ENCODE measurements at regions not wholly inside any gene's neighbourhood (a gene's known extent, or its start where the extent isn't known, plus 50 kb on each side); places are given as distances from the start of the nearest gene placed in this dataset.

DNA sequence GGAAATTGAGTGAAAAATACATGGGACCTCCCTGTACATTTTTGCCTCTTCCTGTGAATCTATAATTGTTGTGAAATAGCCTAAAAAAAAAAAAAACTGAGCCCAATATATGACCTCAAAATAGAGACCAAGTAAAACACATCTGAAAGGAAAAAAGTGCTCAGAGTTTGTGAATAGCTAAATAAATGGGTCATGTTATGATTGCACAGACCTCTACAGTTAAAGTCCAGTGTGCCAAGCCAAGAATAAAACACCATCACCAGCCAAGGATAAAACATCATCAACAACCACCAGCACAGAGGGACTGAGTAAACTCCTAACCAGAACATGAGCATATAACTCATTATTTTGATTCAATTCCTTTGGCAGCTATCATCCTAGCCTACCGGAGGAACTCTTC is 115.6 kb upstream of the AGTR1 start:
- no peak for DNase-seq (ENCODE audit: low spot score)

DNA sequence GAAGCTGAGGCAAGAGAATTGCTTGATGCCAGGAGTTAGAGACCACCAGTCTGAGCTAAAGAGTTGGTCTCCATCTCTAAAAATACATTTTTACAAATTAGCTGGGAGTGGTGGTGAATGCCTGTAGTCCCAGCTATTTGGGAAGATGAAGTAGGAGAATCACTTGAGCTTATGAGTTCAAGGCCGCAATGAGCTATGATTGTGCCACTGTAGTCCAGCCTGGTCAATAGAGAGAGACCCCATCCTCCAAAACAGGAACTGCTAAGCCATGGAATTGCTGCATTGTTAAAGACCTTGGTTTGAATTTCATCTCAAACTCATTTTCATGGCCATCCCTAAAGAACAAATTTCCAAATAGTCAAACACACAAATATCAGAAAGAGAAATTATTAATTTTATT is 113.9 kb upstream of the AGTR1 start:
- no peak for DNase-seq (ENCODE audit: low spot score)

DNA sequence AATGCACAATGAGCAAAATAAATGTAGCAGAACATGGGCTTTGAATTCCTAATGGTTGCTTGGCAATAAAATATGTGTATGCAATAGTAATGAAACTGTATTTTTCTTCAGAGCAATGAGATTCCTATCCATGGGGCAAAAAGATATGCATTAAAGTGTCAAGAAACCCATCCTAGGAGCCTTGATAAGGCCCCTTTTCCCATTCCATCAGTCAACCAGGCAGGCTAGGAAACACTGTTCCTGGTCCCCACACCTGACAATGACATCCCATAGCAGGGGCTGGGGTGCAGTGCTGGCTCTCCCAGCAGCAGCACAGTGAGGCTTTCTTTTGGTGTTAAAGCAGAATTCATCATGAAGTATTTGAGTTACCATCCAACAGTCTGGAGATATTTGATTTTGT is 113.3 kb upstream of the AGTR1 start:
- no peak for DNase-seq (ENCODE audit: low spot score)

DNA sequence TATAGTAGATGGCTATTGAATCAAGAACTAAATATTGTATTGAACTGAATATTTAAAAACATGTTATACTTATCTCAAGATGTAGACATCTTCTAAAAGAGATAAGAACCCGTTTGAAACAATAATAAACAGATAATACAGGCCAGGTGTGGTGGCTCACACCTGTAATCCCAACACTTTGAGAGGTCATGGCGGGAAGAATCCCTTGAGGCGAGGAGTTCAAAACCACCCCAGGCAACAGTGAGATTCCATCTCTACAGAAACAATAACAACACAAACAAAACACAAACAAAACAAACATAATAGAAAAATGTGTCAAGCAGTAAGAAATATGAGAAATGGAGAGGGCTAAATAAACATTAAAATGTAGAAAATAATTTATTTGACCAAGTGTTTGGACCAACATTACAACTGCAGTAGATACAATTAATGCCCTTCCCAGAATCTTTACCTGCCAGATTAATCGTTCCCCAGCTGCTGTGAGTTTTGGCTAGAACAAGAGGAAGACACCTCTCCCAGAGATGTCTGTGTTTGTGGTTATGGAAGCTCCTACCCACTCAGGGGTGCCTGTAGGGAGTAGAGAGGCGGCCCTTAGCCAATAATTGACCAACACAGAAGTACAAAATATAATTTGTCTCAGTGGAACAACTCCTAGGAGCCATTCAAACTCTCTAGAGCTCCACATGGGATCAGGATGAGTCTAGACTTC is 111.9 kb upstream of the AGTR1 start:
- no peak for DNase-seq (ENCODE audit: low spot score)

DNA sequence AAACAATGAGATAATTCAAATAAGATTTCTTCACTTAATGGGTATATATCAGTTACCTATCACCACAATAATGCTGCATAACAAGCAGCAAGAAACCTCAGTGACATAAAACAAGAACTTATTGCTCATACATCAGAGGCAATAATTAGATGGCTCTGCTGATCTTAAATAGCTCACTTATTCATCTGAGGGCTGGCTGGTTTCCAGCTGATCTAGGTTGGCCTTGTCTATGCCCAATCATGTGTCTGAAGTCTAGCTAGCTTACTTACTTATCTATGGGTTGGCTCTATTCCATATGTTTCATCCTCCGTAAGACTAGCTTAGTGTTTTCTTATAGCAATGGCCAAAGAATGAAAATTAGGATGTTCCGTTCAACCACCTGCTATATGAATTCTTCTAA is 109.4 kb upstream of the AGTR1 start:
- no peak for DNase-seq (ENCODE audit: low spot score)

DNA sequence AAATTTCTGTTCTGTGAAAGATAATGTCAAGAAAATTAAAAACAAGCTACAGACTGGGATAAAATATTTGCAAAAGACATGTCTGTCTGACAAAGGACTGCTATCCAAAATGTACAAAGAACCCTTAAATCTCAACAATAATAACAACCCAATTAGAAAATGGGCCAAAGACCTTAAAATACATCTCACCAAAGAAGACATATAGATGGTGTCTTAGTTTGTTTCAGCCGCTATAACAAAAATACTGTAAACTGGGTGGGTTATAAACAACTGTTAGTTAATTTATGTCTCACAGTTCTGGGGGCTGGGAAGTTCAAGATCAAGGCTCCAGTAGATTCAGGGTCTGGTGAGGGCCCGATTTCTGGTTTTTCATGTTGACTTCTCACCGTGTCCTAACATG is 106.2 kb upstream of the AGTR1 start:
- DNase-seq (ENCODE audit: low spot score), result no peak

DNA sequence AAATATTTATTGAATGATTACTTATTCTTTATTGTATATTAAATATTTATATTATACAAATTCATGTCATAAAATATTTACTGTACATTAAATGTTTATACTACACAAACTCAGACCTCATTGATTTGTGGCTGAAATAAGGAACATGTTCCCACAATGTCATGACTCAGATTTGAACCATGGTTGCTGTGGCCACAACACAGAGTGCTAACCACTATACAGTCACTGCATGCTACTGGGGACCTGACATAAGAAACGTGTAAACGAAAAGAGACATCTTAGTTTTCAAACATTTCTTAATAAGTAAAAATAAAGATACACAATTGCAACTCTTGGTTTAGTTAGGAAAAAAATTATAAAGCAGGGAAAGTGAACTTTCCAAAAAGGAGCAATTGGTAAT is 99.1 kb upstream of the AGTR1 start:
- no peak for DNase-seq (ENCODE audit: low spot score)

DNA sequence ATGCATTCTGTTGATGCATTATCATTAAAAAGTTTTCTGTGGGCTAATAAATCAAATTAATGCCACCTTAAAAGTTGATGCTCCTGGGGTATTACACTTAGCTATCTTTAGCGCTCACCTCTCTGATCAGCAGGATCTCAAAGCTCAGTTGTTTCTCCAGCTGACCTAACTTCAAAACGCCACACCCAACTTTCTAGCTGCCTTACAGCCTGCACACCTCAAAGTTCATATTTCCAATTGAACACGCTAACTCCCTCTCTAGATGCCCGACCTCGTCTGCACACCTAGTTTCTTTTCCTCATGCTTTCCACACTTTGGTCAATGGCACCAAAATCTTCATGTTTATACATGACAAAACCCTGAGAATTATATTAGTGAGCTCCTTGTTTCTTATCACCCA is 98.2 kb upstream of the AGTR1 start:
- DNase-seq (ENCODE audit: low spot score), result no peak

DNA sequence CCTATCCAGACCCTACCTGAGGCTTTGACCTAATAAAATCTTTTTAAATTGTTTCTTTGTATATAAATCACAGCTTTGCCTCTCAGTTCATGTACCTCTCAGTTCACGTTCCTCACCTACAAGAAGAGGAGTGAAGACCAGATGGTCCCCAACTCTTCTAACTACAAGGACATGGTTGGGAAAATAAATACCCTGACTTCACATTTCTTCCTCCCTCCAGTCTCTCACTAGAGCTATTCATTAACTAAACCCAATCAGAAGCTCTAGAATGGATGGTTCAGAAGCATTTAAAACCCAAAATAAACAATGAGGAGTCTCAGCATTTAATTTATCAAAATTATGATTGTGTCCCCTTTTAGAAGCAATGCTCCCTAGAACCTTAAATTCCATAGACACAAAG is 97.3 kb upstream of the AGTR1 start:
- no peak for DNase-seq (ENCODE audit: low spot score)

DNA sequence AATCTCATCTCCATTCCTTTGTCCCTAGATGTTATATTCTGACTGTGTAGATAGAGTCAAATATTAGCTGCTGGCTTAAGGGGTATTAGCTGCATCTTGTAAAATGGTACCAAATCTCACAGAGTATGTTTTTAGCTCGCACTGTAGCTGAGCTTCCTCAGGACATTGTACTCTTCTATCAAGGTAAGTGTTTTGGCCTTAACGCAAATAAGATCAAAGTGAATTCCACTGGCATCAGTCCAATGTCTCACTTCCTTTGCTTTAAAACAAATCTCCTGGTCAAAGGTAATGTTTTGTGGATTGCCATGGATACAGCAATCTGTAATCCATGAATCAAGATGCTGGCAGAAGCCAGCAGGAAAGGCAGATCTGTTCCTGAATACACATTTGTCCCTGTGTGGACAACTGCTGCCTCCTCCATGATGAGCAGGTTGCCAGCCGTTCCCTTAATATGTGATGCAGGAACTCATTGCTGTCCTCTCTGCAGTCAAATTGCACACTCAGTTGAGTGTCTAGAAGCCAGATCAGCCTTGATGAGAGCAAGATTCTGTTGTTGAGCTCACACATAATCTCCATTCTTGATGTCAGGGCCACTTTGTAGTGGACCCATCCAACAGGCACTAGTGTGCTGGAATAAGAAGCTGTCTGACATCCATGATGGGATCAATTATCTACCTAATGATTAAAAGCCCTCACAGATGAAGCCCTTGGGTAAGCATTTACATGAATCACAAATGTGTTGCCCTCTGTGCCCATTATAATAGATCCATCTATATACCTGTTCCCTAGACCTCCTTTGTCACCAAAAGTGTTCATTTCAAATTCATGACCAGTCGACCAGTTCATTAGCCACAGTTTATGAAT is 96.6 kb upstream of the AGTR1 start:
- no peak for DNase-seq (ENCODE audit: low spot score)

DNA sequence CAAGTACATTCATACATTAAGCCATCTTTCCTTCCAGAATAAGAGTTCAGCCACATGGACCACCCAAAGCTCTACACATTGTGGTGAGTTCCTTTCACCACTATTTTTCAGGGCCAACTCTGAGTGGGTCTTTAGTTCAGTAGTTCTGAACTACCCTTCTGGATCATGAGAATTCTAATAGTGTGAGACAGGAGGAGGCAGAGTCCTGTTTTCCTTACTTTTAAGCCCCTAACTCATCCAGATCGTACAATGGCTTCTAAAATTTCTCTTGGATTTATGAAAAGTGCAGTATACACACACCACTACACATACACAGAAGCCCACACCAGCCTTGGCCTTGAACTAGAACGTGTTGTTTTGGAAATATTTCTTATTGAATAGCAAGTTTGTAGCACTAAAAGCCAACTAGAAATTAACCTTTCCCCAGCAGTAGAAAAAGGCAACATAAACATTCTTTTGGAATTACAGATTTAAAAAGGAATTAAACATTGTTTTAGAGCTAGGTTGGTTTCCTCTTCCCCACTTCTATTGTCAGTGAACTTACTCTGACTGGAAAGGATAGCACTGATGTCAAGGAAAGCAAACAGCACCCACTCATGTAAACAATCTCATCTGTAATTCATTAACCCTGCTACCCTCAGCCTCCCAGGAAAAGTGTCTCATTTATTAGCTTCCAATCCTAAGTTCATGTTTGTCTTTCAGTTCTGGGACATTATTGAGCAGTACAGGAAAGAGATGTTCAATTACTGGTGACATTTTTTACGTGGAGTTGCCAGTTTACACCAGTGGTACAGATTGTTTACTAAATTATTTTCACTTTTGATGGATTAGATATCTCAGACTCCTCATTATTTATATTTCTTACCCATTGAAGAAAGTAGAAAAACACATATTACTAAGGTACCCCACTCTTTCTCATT is 95.7 kb upstream of the AGTR1 start:
- no peak for DNase-seq (ENCODE audit: low spot score)

DNA sequence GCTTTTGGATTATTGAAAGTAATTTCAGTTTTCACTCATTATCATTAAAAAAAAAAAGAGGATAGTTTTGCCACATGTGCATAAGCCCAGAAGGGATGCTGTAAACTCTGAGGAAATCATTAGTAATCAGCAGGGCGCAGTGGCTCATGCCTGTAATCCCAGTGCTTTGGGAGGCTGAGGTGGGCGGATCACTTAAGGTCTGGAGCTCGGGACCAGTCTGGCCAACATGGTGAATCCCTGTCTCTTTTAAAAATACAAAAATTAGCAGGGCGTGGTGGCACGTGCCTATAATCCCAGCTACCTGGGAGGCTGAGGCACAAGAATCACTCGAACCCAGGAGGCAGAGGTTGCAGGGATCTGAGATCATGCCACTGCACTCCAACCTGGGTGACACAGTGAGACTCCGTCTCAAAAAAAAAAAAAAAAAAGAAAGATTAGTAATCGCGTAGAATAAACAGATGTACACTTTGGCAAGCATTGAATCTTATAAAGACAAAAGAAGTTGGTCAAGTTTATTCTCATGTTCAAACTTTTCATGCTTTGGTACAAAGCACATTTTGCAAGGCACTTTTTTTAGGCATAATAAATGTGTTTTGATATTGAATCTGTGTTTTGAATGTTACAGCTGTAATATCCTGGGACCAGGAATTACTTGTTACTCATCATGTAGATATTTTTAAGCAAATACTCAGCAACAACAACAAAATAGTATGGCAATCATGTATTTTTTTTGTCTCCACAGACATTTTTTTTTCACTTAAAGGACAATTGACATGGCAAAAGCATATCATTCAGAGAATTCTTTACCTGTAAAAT is 93.2 kb upstream of the AGTR1 start:
- DNase-seq (ENCODE audit: low spot score), result no peak

DNA sequence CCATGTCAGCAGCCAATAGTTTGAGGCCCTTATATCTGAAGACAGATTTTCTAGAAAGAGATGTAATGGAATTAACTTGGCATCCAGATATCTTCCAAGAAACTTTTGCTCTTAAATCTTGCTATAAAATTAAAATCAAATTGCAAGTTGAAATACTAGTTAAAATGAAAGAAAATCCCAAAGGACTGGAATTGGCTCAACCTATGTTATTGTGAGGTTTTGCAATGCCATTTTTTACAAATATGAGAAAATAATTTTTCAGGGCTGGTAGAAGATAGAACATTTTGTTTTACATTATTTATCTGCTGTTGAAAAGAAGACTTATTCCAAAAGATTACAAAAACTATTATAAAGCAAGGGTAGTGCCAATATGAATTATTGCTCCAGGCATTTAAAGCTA is 92.2 kb upstream of the AGTR1 start:
- no peak for DNase-seq (ENCODE audit: low spot score)

DNA sequence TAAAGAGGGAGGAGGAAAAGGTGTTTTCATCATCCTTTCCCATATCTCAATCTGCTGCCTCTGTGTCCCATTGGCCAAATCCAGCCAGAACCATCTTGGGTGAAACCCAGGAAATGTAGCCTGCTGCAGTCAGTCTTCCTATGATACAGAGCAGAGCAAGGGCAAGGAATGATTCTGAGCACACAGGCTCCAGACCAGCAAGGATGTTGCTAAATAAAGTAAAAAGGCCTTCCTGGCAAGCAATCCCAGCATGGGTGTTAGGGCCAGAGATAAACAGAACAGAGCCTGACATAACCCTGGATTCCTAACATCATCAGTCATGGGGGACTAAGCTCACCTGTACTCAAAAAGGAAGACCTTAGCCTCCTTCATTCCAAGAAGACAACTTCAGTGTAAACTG is 90.7 kb upstream of the AGTR1 start:
- peak; percentile 46 for DNase-seq (ENCODE audit: low spot score)

DNA sequence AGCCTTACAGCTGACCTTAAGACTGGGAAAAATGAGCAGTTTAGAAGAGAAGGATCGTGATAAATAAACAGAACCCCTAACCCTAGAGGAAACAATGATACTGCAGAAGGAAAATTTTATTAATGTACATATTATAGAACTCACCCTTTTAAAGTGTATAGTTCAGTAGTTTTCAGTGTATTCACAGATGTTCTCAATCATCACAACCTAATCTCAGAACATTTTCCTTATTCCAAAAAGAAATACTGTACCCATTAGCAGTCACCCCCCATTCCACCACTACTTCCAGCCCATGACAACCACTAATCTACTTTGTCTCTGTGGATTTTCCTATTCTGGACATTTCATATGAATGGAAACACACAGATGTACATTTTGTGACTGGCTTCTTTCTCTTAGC is 90.2 kb upstream of the AGTR1 start:
- DNase-seq (ENCODE audit: low spot score), result no peak

DNA sequence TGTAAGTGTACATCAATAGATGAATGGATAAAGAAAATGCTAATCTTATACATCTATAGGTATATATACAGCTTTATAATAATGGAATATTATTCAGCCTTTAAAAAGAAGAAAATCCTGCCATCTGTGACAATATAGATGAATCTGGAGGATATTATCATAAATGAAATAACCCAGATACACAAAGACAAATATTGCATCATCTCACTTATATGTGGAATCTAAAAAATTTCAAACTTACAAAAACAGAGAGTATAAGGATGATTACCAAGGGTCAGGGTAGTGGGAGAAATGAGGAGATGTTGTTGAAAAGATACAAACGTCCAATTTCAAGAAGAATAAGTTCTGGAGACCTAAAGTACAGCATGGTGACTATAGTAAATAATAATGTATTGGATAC is 85.4 kb upstream of the AGTR1 start:
- DNase-seq (ENCODE audit: low spot score), result no peak

DNA sequence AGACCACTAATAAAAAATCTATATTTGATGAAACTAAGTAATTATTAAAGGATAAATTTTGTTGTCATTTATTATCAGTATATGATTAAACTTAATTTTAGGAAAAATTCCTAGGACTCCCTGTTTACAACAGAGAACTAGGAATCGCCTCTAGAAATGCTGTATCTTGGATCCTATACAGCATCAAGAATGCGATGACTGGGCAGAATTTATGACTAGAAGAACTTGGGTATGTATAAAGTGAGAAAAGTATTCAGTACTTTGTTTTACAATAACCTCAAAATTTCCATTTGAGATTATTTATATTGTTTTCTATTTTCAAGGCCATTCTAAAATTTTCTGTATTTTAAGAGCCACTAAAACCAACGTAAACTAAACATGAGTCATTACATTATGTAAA is 82.3 kb upstream of the AGTR1 start:
- DNase-seq (ENCODE audit: low spot score), result no peak

DNA sequence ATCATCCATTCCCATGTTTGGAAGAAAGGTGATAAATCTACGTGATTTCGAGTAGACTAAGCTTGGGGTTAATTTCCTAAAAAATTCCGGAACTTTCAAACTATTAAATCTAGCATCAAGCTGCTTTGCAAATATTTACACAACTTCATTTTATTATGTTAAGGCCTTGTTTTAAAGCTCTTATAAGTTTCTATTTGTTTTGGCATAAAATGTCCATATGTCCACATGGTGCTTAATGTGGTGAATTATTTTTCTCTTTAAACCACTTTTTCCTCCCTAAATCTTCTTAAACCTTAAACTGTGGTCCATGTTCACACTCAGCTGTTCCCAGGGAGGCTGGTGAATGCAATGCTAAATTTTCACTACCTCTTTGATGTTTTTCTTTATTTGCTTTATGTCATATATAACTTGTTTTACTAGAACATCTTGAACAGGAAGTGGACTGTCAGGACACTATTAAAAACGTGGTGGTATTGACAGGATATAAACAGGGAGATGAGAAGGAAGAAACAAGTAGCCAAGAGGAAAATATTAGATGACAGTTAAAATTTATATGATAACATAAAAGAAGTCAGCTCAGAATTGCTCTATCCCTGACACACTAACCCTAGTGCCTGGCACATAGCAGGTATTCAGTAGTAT is 72.5 kb upstream of the AGTR1 start:
- DNase-seq (ENCODE audit: low spot score), result no peak

DNA sequence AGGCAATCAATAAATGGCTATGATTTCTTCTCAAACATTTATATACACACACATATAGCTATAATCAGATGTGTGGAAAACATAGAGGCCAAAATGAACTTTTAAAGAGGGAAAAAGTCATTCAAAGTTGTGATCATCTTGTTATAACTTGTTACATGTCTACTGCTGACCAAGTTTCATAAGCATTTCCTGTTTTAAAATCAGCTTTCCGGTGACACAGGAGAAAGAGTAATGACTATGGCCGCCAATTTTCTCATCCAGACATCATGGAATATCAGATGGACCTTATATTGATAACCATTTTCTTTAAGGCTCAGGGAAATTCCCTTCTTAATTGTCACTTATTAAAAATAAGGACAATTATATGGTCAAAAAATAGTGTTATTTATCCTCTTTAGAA is 71.7 kb upstream of the AGTR1 start:
- DNase-seq (ENCODE audit: low spot score), result no peak

DNA sequence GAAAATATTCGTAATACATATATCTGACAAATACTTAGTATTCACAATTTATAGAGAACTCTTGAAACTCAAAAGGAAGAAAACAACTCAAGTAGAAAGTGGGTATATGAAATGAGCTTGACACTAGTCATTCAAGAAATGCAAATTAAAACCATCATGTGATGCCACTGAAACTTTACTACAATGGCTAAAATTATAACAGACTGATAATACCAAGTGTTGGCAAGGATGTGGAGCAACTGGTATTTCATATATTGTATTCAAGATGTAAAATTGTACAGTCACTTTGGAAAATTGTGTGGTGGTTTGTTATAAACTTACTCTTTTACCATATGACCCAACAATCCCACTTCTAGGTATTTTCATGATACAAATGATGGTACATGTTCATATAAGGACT is 68.7 kb upstream of the AGTR1 start:
- no peak for DNase-seq (ENCODE audit: low spot score)

Measured in ureter (tissue), 1 donor.